Osteocyte (in vitro differentiated cells): ENCODE measurements at regions not wholly inside any gene's neighbourhood (a gene's known extent, or its start where the extent isn't known, plus 50 kb on each side); places are given as distances from the start of the nearest gene placed in this dataset.

Experiments
- DNase-seq: peaks from one replicate; pipeline ENCODE4 v3.0.0; 2021; ENCODE audit warnings: mixed read lengths; ENCODE audit not compliant: unreplicated experiment; ENCODE audit errors: extremely low spot score
- H3K27ac Mint-ChIP-seq: one replicate; pipeline ENCODE4 v1.8.0; 2021; ENCODE audit warnings: mild to moderate bottlenecking, mixed read lengths; ENCODE audit not compliant: unreplicated experiment
- H3K27me3 Mint-ChIP-seq: one replicate; pipeline ENCODE4 v1.8.0; 2021; ENCODE audit warnings: mixed read lengths; ENCODE audit not compliant: unreplicated experiment
- H3K36me3 Mint-ChIP-seq: one replicate; pipeline ENCODE4 v1.8.0; 2021; ENCODE audit warnings: mixed read lengths; ENCODE audit not compliant: unreplicated experiment
- H3K4me1 Mint-ChIP-seq: one replicate; pipeline ENCODE4 v1.8.0; 2021; ENCODE audit warnings: mixed read lengths; ENCODE audit not compliant: unreplicated experiment
- H3K4me3 Mint-ChIP-seq: one replicate; pipeline ENCODE4 v1.8.0; 2021; ENCODE audit warnings: mild to moderate bottlenecking, moderate library complexity, mixed read lengths; ENCODE audit not compliant: unreplicated experiment
- H3K9me3 Mint-ChIP-seq: one replicate; pipeline ENCODE4 v1.8.0; 2021; ENCODE audit warnings: mixed read lengths; ENCODE audit not compliant: unreplicated experiment
- TF ChIP-seq, protein P1 (sequence below): fragments of 200-600 bp; sonication (generic); IDR thresholded peaks from 2 replicates; pipeline ENCODE4 v1.5.0; 2021; ENCODE audit warnings: antibody characterized with exemption, mild to moderate bottlenecking, moderate library complexity

DNA sequence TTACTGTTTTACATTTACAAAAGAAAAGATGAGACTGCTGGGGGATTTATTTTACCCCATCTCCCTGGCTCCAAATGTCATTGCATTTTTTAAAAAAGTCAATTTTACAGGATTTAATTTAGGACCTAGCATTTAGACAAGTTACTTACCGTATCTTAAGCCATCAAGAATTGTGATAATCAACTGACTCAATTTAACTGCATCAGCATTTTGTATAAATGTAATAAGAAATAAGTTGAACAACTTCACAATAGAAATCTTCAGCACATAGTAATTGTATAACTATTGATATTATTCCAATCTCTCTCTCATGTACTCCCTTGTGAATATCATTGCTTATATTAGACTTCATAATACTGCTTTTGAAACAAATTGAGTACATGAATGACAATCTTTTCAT is 907.5 kb upstream of the SLC10A2 start:
- TF ChIP-seq, protein P1, sequence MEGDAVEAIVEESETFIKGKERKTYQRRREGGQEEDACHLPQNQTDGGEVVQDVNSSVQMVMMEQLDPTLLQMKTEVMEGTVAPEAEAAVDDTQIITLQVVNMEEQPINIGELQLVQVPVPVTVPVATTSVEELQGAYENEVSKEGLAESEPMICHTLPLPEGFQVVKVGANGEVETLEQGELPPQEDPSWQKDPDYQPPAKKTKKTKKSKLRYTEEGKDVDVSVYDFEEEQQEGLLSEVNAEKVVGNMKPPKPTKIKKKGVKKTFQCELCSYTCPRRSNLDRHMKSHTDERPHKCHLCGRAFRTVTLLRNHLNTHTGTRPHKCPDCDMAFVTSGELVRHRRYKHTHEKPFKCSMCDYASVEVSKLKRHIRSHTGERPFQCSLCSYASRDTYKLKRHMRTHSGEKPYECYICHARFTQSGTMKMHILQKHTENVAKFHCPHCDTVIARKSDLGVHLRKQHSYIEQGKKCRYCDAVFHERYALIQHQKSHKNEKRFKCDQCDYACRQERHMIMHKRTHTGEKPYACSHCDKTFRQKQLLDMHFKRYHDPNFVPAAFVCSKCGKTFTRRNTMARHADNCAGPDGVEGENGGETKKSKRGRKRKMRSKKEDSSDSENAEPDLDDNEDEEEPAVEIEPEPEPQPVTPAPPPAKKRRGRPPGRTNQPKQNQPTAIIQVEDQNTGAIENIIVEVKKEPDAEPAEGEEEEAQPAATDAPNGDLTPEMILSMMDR = no peak
- Mint-ChIP-seq H3K4me3 (no peak overlapping the region), H3K36me3 (no peaks in the 10 kb centered on the region), H3K9me3 (no peaks in the 10 kb centered on the region), H3K4me1 (no peaks in the 10 kb centered on the region), H3K27ac (no peak overlapping the region), H3K27me3 (no peaks in the 10 kb centered on the region)
- no peak for DNase-seq

DNA sequence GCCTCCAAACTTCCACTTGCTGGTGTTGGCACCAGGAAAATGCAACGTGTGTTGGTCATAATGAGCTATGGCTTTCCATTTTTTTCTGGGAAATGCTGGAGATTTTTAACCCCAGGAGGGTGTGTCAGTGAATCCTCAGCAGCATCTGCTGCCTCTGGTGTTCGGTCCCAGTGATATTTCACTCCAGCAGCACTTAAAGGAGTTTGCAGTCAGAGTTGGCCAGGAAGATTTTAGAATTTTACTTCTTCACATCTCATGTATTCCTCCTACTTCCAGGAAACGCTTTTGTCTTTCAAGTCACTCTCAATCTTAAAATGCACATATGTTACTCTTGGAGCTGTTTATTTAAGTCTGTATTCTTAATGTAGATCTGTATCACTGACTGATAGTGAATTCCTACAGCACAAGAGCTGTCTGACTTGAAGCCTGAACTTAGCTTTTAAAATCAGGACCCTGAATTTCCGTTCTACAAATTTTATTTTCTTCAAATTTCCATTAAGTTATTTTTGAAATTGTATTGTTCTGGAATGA is 903.4 kb upstream of the SLC10A2 start:
- H3K36me3 Mint-ChIP-seq = no peaks in the 10 kb centered on the region
- H3K27me3 Mint-ChIP-seq = peaks cover 2% of the 10 kb centered on the region
- no peaks in the 10 kb centered on the region for H3K9me3 Mint-ChIP-seq
- no peak overlapping the region for H3K27ac Mint-ChIP-seq
- TF ChIP-seq, protein P1 = no peak
- no peak overlapping the region for H3K4me3 Mint-ChIP-seq
- DNase-seq = no peak
- H3K4me1 Mint-ChIP-seq = no peaks in the 10 kb centered on the region

- Mint-ChIP-seq H3K36me3 (no peaks in the 10 kb centered on the region), H3K9me3 (no peaks in the 10 kb centered on the region), H3K4me1 (no peaks in the 10 kb centered on the region), H3K27ac (no peak overlapping the region), H3K27me3 (peaks cover 2% of the 10 kb centered on the region), H3K4me3 (no peak overlapping the region)
- DNase-seq = no peak
- TF ChIP-seq, protein P1 = no peak
Measured at GRCh38 chr13:103965506-103966243, 899.5 kb upstream of the SLC10A2 start.

DNA sequence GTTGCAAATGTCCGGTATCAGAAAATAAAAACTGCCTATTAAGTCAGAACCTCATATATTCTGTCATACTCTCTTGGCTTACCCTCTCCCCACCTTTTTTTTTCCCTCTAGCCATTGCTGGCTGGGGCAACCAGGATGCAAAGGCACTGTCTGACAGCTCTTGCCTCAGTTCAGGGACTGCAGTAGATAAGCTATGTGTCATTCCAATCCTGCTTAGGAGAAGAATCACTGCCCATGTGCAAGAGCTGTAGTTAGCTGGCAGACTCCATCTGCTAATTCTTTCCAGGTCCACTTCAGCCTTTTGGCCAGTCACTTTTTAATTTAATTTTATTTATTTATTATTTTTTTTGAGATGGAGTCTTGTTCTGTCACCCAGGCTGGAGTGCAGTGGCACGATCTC is 895.6 kb upstream of the SLC10A2 start:
- Mint-ChIP-seq H3K9me3 (no peaks in the 10 kb centered on the region), H3K36me3 (no peaks in the 10 kb centered on the region), H3K27ac (no peak overlapping the region), H3K27me3 (peaks cover 2% of the 10 kb centered on the region), H3K4me3 (no peak overlapping the region), H3K4me1 (no peaks in the 10 kb centered on the region)
- TF ChIP-seq, protein P1 = no peak
- no peak for DNase-seq

- peaks cover 2% of the 10 kb centered on the region for H3K27me3 Mint-ChIP-seq
- DNase-seq = no peak
- no peak overlapping the region for H3K27ac Mint-ChIP-seq
- no peaks in the 10 kb centered on the region for H3K9me3 Mint-ChIP-seq
- H3K4me3 Mint-ChIP-seq = no peak overlapping the region
- TF ChIP-seq, protein P1 = no peak
- no peaks in the 10 kb centered on the region for H3K4me1 Mint-ChIP-seq
- no peaks in the 10 kb centered on the region for H3K36me3 Mint-ChIP-seq
Measured at GRCh38 chr13:103961129-103961528, 894.9 kb upstream of the SLC10A2 start.
